GM13977 (cell line): ENCODE measurements at regions not wholly inside any gene's neighbourhood (a gene's known extent, or its start where the extent isn't known, plus 50 kb on each side); places are given as distances from the start of the nearest gene placed in this dataset.

Experiments used
- DNase-seq: peaks from one replicate; pipeline ENCODE4 v3.0.0; 2012; ENCODE audit warnings: low spot score
- in situ Hi-C: fragments of 300-500 bp; cut with MboI; formaldehyde crosslinking; loops from one replicate; pipeline ENCODE4 v1.12.0; 2022; ENCODE audit warnings: low sequenced_read_pairs, low pct_unique_long_range_greater_than_20kb, mixed read lengths, inconsistent platforms; ENCODE audit not compliant: unreplicated experiment
- TF ChIP-seq, protein P1 (sequence below): IDR thresholded peaks from 2 replicates; pipeline ENCODE4 v1.5.1; 2012; ENCODE audit warnings: mild to moderate bottlenecking, control low read depth; ENCODE audit not compliant: insufficient read depth; ENCODE audit errors: extremely low read depth, missing control alignments

DNA sequence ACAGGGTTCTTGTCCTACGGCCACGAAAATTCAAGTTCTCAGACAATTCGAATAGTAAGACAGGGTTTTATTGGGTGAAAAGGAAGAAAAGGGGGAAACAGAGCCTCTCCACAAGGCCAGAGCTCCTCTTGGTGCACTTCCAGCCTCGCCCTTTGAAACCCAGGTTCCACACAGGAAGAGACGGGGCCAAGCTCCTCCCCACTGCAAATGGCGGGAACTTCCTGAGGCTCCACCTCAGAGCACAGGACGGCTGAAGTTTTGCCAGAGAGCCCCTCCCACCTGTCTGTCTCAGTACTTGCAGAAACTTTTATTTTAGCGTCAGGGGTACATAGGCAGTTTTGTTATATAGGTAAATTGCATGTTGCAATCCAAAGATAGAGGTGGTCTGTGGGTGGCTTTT, 165.7 kb upstream of the CDH8 start:
- in situ Hi-C loops = no loop called here
- no peak for DNase-seq
- TF ChIP-seq, protein P1, sequence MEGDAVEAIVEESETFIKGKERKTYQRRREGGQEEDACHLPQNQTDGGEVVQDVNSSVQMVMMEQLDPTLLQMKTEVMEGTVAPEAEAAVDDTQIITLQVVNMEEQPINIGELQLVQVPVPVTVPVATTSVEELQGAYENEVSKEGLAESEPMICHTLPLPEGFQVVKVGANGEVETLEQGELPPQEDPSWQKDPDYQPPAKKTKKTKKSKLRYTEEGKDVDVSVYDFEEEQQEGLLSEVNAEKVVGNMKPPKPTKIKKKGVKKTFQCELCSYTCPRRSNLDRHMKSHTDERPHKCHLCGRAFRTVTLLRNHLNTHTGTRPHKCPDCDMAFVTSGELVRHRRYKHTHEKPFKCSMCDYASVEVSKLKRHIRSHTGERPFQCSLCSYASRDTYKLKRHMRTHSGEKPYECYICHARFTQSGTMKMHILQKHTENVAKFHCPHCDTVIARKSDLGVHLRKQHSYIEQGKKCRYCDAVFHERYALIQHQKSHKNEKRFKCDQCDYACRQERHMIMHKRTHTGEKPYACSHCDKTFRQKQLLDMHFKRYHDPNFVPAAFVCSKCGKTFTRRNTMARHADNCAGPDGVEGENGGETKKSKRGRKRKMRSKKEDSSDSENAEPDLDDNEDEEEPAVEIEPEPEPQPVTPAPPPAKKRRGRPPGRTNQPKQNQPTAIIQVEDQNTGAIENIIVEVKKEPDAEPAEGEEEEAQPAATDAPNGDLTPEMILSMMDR = no peak

DNA sequence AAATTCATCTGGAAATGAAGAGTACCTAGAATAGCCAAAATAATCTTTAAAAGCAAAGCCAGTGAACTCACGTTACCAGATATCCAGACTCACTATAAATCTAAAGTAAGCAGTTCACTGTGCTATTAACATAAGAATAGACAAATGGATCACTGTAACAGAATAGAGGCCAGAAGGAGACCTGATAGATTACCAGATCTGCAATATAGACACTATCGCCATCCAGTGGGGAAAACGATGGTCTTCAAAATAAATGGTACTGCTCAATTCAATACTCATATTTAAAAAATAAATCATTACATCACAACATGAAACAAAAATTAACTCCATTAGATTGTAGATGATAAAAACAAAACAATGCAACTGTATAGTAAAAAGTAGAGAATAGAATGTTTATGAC, 158.6 kb upstream of the CDH8 start:
- in situ Hi-C loops = no loop called here
- TF ChIP-seq, protein P1 = no peak
- no peak for DNase-seq

DNA sequence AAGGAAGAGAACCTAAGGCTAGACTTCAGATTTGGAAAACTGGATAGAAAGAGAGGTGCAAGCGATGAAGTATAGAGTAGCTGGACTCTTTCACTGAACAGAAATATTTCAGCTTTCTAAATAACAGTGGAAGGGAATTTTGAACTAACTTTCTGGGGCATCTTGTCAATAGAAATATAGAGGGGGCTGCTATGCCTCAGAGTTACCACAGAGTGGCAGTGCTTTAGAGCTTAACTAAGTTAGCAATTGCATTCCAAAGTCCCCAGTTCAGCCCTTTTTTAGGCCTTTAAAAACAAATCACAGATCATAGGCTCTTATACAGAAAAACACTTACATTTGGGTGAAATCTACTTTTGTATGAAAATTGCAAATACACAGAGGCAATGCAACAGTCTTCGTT, 154.2 kb upstream of the CDH8 start:
- TF ChIP-seq, protein P1 = peak; percentile 33
- no peak for DNase-seq
- in situ Hi-C loops = no loop called here

DNA sequence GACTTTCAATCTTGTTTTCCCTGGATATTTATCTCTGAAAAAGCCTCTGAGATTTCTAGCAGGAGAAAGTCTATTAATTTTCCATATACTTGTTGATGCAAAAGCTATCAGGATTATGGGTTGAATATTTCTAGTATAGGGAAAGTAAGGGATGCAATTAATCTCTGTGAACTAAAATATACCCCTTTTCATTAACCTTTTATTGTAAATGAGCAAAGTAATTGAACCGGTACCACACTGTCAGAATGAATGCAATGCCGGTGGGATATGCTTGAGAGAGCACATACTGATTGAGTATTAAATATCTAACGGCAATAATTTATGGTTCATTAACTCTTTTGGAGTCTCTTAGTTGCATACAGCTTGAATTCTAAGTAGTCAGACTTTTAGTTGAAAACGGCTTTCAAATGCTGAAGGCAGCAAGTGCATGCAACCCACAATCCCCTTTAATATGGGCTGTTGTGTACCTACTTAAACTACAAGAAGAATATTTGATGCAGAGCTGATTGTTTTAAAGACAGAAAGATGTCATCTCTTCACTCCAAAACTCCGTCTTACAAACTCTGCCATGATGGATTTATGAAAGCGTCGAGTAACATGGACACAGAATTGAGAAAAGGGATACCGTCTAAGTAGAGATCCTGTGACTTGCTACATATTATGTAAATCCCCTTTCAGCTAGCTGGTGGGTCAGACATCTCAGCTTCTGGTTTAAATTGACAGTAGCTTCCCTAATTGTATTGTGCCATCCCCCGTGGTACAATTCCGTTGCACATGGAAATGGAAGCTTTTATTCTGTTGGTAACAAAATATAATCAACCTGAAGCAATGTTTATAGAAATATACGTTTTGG, 141.3 kb upstream of the CDH8 start:
- DNase-seq = no peak
- in situ Hi-C loops = no loop called here
- TF ChIP-seq, protein P1 = no peak

DNA sequence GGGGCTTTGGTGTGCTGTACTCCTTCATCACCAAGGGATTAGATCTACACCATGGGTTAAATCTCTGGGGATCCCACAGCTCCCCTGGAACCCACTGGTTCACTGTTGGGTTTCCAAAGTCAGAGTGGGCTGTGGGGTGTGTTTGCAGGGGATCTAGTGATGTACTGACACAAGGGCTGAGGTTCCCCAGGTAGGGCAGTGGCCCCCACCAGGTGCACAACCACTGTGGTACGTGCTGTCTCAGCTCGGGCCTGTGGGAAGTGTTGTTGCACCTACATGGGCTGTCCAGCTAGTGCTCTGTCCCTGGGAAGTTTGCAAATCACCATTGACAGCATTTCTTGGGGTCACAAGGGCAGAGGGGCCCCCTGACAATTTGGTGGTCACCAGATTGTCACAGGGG, 134.4 kb upstream of the CDH8 start:
- TF ChIP-seq, protein P1 = no peak
- in situ Hi-C loops = no loop called here
- DNase-seq = no peak

DNA sequence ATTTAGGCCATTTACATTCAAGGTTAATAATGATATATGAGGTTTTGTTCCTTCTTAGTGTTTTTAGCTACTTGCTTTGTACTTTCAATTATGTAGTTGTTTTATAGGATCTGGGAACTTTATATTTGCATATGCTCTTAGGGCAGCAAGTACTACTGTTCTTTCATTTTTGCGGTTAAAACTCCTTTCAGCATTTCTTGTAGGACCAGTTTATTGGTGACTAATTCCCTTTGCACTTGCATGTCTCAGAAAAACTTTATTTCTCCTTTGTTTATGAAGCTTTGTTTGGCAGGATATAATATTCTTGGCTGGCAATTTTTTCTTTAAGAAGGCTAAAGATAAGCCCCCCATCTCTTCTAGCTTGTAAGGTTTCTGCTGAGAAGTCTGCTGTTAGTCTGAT, 131.3 kb upstream of the CDH8 start:
- TF ChIP-seq, protein P1 = no peak
- in situ Hi-C loops = no loop called here
- no peak for DNase-seq

DNA sequence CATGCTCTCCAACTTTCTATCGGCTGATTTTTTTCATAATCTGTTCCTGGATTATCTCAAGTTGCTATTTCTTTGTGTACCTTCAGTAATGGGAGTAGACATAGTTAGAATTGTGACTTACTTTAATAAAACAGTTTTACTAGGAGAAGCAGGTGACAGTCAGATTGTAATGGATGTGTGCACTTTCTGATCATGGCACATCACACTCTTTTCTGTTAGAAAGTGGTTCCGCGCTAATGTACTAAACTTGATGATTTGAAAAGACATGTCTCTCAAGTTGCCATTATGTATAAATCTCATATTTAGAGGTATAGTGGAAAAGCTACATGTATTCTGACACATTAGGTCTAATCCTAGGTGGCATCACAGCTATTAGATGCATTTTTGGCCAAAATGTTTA, 121.3 kb upstream of the CDH8 start:
- no peak for DNase-seq
- in situ Hi-C loops = no loop called here
- TF ChIP-seq, protein P1 = no peak
